B cell (primary cell): ENCODE measurements at regions not wholly inside any gene's neighbourhood (a gene's known extent, or its start where the extent isn't known, plus 50 kb on each side); places are given as distances from the start of the nearest gene placed in this dataset.

Experiments
- ATAC-seq: fragments of 200-7000 bp; cut with Tn5 transposase; one replicate; pipeline ENCODE4 v1.10.0; 2021; ENCODE audit warnings: low read depth, mild to moderate bottlenecking, moderate number of reproducible peaks, moderate library complexity
- CTCF ChIA-PET: fragments of 350-600 bp; sonication (Branson Sonifier 250); formaldehyde crosslinking; loops from one replicate; lab custom pipeline; 2021; ENCODE audit warnings: antibody characterized with exemption, inconsistent platforms; lab: Charles Lee
- POLR2A ChIA-PET: fragments of 350-600 bp; sonication (Branson Sonifier 250); formaldehyde crosslinking; loops from one replicate; lab custom pipeline; 2021; ENCODE audit warnings: antibody characterized with exemption; lab: Charles Lee
- DNase-seq: peaks from one replicate; pipeline ENCODE4 v3.0.0; 2013
- H2AFZ ChIP-seq: 2 replicates; pipeline ENCODE4 v1.6.1; 2012; ENCODE audit warnings: mild to moderate bottlenecking, low read depth, low read length; ENCODE audit not compliant: insufficient read depth, poor library complexity, severe bottlenecking
- H3K27ac ChIP-seq, 2 donors: 1 replicate in 1 of 2; 2 replicates in 1 of 2; pipeline ENCODE4 v1.5.1; 2012 to 2013; ENCODE audit warnings: low read length in 2 of 2, mild to moderate bottlenecking in 2 of 2, moderate library complexity in 1 of 2
- H3K27me3 ChIP-seq, 4 experiments: fragments of 200-600 bp in 1 of 4; sonication (generic) in 1 of 4; replicated peaks in 1 of 4; 1 replicate in 2 of 4; 2 replicates in 2 of 4; pipeline versions ENCODE4 v1.6.1 to v1.7.0; 2013 to 2016; ENCODE audit warnings: low read length in 3 of 4, mild to moderate bottlenecking in 2 of 4, mixed read lengths in 1 of 4, moderate library complexity in 1 of 4; ENCODE audit not compliant: insufficient read depth in 4 of 4, control insufficient read depth in 3 of 4; ENCODE audit errors: control extremely low read depth in 1 of 4
- H3K36me3 ChIP-seq, 2 experiments: replicated peaks in 1 of 2; 1 replicate in 1 of 2; 2 replicates in 1 of 2; pipeline versions ENCODE4 v1.6.1 to v1.7.1; 2013; ENCODE audit warnings: low read length in 1 of 2; ENCODE audit not compliant: insufficient read depth in 2 of 2, control insufficient read depth in 1 of 2; ENCODE audit errors: control extremely low read depth in 1 of 2, extremely low read depth in 1 of 2
- H3K4me1 ChIP-seq, 2 donors: fragments of 200-600 bp in 1 of 2; sonication (generic) in 1 of 2; 1 replicate in 1 of 2; 2 replicates in 1 of 2; pipeline versions ENCODE4 v1.5.1 to v1.6.1; 2013 to 2017; ENCODE audit warnings: low read length in 2 of 2; ENCODE audit not compliant: control insufficient read depth in 2 of 2, insufficient read depth in 2 of 2
- H3K4me2 ChIP-seq: replicated peaks from 2 replicates; pipeline ENCODE3; 2012; ENCODE audit warnings: mild to moderate bottlenecking, low read depth, low read length; ENCODE audit not compliant: poor library complexity, severe bottlenecking
- H3K4me3 ChIP-seq, 5 experiments: fragments of 200-600 bp in 1 of 5; sonication (generic) in 1 of 5; 1 replicate in 3 of 5; 2 replicates in 2 of 5; pipeline versions ENCODE4 v1.5.1 to v1.7.0; 2011 to 2016; ENCODE audit warnings: low read length in 4 of 5, mild to moderate bottlenecking in 4 of 5, low read depth in 2 of 5, control low read depth in 1 of 5, moderate library complexity in 1 of 5; ENCODE audit not compliant: insufficient read depth in 1 of 5; ENCODE audit errors: control extremely low read depth in 1 of 5, extremely low read depth in 1 of 5
- H3K79me2 ChIP-seq: fragments of 200-600 bp; sonication (generic); one replicate; pipeline ENCODE4 v1.6.0; 2016; ENCODE audit warnings: low read length; ENCODE audit not compliant: control insufficient read depth, insufficient read depth
- H3K9ac ChIP-seq: fragments of 200-600 bp; sonication (generic); 2 replicates; pipeline ENCODE4 v1.6.1; 2017; ENCODE audit warnings: mild to moderate bottlenecking, low read length, moderate library complexity
- H3K9me3 ChIP-seq, 3 donors: one replicate each; pipeline versions ENCODE4 v1.6.1 to v1.7.1; 2013; ENCODE audit warnings: low read length in 2 of 3; ENCODE audit not compliant: control insufficient read depth in 2 of 3, insufficient read depth in 1 of 3; ENCODE audit errors: control extremely low read depth in 1 of 3
- H4K20me1 ChIP-seq: 2 replicates; pipeline ENCODE4 v1.6.0; 2012; ENCODE audit warnings: mild to moderate bottlenecking, low read length; ENCODE audit not compliant: insufficient read depth, control insufficient read depth, poor library complexity, severe bottlenecking
- H3K27ac Mint-ChIP-seq: one replicate; pipeline ENCODE4 v1.8.0; 2021; ENCODE audit warnings: mixed read lengths
- H3K27me3 Mint-ChIP-seq: one replicate; pipeline ENCODE4 v1.8.0; 2021; ENCODE audit warnings: mixed read lengths
- H3K4me1 Mint-ChIP-seq: one replicate; pipeline ENCODE4 v1.8.0; 2021; ENCODE audit warnings: mixed read lengths
- H3K4me3 Mint-ChIP-seq: one replicate; pipeline ENCODE4 v1.8.0; 2021; ENCODE audit warnings: mixed read lengths
- H3K9me3 Mint-ChIP-seq: one replicate; pipeline ENCODE4 v1.8.0; 2022; ENCODE audit warnings: mixed read lengths; ENCODE audit not compliant: insufficient read depth
- EZH2 ChIP-seq: IDR thresholded peaks from 2 replicates; pipeline ENCODE4 v1.6.1; 2012; ENCODE audit warnings: borderline replicate concordance, low read depth, mild to moderate bottlenecking, moderate library complexity, low read length; ENCODE audit not compliant: insufficient read depth, poor library complexity, severe bottlenecking
- whole genome bisulfite sequencing: methylation state at CpG from one replicate; pipeline ENCODE4 v1.1.5; 2013; ENCODE audit warnings: missing lambda C conversion rate; ENCODE audit not compliant: insufficient coverage; 5-methylcytosine and 5-hydroxymethylcytosine counted together
- intact Hi-C: fragments of 100-400 bp; cut with micrococcal nuclease; formaldehyde crosslinking; loops from one replicate; pipeline ENCODE4 v1.10.0; 2022
- TF ChIP-seq, protein P1 (sequence below): fragments of 200-600 bp; IDR thresholded peaks from one replicate; pipeline ENCODE4 v1.8.0; 2022; ENCODE audit warnings: antibody characterized with exemption, mild to moderate bottlenecking

DNA sequence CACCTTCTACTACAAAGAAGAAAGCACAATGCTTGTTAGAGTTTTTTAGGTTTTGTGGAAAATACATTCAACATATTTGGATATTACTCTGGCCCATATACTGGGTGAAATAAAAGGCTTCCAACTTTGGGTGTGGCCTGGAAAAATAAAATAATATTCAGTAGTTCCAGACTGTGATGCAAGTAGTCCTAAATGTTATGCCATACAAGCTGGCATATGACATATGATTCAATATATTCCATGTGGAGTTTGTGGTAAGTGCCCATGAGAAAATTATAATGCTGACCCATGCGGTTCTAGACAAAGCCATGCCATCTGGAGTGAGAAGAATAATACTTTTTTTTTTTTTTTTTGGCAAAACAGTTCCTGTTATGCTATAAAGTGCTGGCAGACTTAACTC is 683.3 kb downstream of the LUZP2 start:
- CTCF ChIA-PET: no interaction called here
- no peak for ATAC-seq
- no CpG with 5 or more reads among the region's 1 CpG for WGBS

DNA sequence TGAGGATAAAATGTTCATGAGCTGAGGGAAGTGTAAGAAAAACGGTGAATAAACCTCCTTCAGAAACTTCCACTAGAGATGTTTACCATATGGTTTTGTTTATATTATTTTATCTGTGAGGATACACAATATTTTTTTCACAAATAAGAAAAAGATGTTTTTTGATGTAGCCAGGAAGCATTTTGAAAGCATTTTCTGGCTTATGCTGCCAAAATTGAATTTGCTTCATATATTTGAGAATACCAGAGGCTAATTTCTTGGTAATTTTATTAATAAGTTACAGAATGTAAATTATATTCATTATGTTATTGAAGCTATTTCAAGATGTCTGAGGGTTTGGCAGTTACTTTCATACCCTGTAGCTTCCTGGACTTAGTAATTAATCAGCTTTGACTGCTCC is 686.6 kb downstream of the LUZP2 start:
- WGBS: no CpG with 5 or more reads among the region's 1 CpG
- no peak overlapping the region for H3K27ac ChIP-seq
- Mint-ChIP-seq H3K4me1 (no peaks in the 10 kb centered on the region), H3K4me3 (no peak overlapping the region), H3K9me3 (peaks cover 2% of the 10 kb centered on the region), H3K27me3 (no peaks in the 10 kb centered on the region), H3K27ac (no peak overlapping the region)
- no peak overlapping the region for H3K9ac ChIP-seq
- H3K36me3 ChIP-seq: no peaks in the 10 kb centered on the region
- no peaks in the 10 kb centered on the region for H3K27me3 ChIP-seq
- H2AFZ ChIP-seq: no peak overlapping the region
- H3K4me3 ChIP-seq: no peak overlapping the region
- POLR2A ChIA-PET: no interaction called here
- no peak overlapping the region for H3K4me2 ChIP-seq
- H4K20me1 ChIP-seq: no peaks in the 10 kb centered on the region
- no peaks in the 10 kb centered on the region for H3K79me2 ChIP-seq
- DNase-seq (no peak), ATAC-seq (no peak)
- H3K9me3 ChIP-seq: no peaks in the 10 kb centered on the region
- TF ChIP-seq EZH2: no peak
- TF ChIP-seq, protein P1, sequence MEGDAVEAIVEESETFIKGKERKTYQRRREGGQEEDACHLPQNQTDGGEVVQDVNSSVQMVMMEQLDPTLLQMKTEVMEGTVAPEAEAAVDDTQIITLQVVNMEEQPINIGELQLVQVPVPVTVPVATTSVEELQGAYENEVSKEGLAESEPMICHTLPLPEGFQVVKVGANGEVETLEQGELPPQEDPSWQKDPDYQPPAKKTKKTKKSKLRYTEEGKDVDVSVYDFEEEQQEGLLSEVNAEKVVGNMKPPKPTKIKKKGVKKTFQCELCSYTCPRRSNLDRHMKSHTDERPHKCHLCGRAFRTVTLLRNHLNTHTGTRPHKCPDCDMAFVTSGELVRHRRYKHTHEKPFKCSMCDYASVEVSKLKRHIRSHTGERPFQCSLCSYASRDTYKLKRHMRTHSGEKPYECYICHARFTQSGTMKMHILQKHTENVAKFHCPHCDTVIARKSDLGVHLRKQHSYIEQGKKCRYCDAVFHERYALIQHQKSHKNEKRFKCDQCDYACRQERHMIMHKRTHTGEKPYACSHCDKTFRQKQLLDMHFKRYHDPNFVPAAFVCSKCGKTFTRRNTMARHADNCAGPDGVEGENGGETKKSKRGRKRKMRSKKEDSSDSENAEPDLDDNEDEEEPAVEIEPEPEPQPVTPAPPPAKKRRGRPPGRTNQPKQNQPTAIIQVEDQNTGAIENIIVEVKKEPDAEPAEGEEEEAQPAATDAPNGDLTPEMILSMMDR: no peak
- CTCF ChIA-PET: no interaction called here
- H3K4me1 ChIP-seq: no peaks in the 10 kb centered on the region
- intact Hi-C loops: no loop called here

More for the DNA sequence above, 683.3 kb downstream of the LUZP2 start:
- Mint-ChIP-seq H3K4me3 (no peak overlapping the region), H3K9me3 (peaks cover 2% of the 10 kb centered on the region), H3K4me1 (no peaks in the 10 kb centered on the region), H3K27me3 (no peaks in the 10 kb centered on the region), H3K27ac (no peak overlapping the region)
- Histone ChIP-seq H3K27me3 (no peaks in the 10 kb centered on the region), H3K79me2 (no peaks in the 10 kb centered on the region), H3K4me3 (no peak overlapping the region), H3K4me1 (no peaks in the 10 kb centered on the region), H3K36me3 (no peaks in the 10 kb centered on the region), H4K20me1 (no peaks in the 10 kb centered on the region), H3K9ac (no peak overlapping the region), H3K9me3 (no peaks in the 10 kb centered on the region), H3K4me2 (no peak overlapping the region), H2AFZ (no peak overlapping the region), H3K27ac (no peak overlapping the region)
- intact Hi-C loops: no loop called here
- POLR2A ChIA-PET: no interaction called here
- no peak for TF ChIP-seq EZH2
- TF ChIP-seq, protein P1: no peak
- DNase-seq: no peak
